ENCODE measurements at regions not wholly inside any gene's neighbourhood (a gene's known extent, or its start where the extent isn't known, plus 50 kb on each side); places are given as distances from the start of the nearest gene placed in this dataset.

DNA sequence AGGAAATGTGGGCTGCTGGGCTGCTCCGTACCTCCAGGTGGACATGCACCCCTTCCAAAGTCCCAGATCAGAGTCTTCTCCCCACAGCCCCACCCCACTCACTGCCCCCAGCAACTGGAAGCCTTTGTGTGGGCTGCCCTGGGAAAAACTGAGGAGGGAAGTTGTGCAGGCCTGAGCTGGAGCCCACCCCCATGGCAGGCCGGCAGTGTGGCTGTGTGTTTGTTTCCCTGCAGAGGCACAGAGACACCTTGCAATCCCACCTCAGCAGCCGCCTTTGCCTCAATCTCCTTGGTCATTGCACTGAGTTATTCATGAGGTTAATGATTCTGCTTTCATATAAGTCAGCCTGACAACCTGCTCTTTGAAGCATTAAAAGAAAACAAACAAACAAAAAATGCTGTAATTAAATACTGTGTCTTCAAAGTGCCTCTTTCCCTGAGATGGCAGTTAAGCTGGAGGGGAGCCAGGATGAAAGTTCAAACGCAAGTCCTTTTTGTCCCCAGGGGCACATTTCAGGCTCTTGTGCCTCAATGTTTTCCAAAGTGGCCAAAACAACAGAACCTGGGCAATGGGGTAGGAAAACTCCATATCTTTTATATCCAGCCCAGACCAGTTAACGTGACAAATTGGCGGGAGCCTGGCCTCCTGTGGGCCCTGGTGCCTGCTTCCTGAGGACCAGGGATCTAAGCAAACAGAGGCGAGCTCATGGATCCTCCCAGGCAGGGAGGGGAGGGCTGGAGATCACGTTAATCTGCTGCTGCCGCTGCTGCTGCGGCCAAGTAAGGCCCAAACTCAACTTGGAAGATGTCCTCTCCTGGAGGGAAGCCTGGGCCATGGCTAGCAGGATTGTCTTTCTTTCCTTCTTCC lies 51.9 kb upstream of the TSPAN11 start:
- H3K4me3 ChIP-seq (ENCODE audit: low read length), result no peak overlapping the region
- TF ChIP-seq, protein P1, sequence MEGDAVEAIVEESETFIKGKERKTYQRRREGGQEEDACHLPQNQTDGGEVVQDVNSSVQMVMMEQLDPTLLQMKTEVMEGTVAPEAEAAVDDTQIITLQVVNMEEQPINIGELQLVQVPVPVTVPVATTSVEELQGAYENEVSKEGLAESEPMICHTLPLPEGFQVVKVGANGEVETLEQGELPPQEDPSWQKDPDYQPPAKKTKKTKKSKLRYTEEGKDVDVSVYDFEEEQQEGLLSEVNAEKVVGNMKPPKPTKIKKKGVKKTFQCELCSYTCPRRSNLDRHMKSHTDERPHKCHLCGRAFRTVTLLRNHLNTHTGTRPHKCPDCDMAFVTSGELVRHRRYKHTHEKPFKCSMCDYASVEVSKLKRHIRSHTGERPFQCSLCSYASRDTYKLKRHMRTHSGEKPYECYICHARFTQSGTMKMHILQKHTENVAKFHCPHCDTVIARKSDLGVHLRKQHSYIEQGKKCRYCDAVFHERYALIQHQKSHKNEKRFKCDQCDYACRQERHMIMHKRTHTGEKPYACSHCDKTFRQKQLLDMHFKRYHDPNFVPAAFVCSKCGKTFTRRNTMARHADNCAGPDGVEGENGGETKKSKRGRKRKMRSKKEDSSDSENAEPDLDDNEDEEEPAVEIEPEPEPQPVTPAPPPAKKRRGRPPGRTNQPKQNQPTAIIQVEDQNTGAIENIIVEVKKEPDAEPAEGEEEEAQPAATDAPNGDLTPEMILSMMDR (conservative IDR thresholded peaks at IDR 0.05; ENCODE audit: low read depth, low read length), result no peak
- no peak for DNase-seq (ENCODE audit: low read depth)

DNA sequence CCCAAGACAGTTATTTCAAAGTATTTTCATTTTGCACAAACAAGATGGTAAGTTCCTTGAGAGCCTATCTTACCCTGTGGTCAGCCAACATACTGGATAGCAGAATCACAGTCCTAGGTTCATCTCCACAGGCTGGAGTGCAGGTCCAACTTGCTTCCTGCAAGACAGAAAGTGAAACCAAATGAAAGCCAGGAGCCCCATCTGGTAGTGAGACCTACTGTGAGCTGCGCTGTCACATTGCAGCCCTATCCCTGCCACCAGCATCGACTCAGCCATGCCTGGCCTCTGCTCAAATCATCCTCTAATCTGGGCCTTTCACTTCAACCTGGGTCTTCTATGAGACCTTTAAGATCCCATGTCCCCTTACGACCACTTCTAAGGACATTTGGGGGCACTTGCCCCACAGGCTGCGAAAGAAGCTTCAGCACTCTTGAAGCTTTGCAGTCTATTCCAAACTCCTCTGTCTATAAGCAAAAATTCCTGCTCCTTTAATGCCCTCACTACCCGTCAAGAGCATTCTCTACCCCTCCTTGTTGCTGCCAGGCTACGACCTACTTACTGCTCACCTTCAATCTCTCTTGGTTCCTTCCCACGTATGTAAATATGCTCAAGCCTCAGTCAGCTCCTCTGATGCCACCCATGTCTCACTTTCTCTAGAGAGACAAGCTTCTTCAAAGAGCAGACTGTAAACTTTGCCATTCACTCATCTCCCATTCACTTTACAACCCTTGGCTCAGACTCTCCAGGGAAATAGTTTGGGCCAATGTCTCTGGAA lies 55.9 kb upstream of the TSPAN11 start:
- no peak for DNase-seq (ENCODE audit: low read depth)
- TF ChIP-seq, protein P1 (conservative IDR thresholded peaks at IDR 0.05; ENCODE audit: low read depth, low read length), result no peak
- H3K4me3 ChIP-seq (ENCODE audit: low read length), result no peak overlapping the region

DNA sequence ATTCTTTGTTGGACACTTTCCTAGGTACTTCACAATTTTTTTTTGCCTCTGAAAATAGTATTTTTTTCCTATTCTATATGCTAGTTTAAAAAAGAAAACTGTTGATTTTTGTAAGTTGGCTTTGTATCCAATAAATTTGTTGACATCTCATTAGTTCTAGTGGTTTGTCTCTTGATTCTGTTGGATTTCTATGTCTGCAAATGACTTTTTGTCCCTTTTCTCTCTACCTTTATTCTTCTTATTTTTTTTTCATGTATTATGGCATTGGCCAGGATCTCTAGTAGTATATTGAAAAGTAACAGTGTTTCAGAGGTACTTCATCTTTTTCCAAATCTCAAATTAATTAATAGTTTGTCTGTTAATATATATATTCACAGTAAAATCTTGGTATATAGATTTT lies 59.1 kb upstream of the TSPAN11 start:
- TF ChIP-seq, protein P1 (conservative IDR thresholded peaks at IDR 0.05; ENCODE audit: low read depth, low read length), result no peak
- no peak for DNase-seq (ENCODE audit: low read depth)
- H3K4me3 ChIP-seq (ENCODE audit: low read length), result no peak overlapping the region

DNA sequence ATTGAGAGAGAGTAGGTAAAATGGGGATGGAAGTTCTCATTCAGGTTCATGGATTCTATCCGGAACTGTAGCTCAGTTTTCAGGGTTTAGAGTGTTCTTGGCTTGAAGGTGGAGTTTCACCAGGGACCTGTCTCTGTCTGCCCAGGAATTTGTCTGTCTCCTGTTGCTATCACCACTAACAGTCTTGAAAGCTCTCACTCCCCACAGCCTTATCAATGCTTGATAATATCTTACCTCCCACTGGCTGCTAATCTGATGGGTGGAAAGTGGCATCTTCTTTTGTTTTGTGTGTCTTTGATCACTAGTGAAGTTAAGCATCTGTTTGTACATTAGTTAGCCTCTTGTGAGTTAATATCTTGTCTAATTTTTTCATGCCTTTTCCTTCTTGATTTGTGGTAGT lies 60.3 kb upstream of the TSPAN11 start:
- DNase-seq (ENCODE audit: low read depth), result no peak
- TF ChIP-seq, protein P1 (conservative IDR thresholded peaks at IDR 0.05; ENCODE audit: low read depth, low read length), result no peak
- no peak overlapping the region for H3K4me3 ChIP-seq (ENCODE audit: low read length)

DNA sequence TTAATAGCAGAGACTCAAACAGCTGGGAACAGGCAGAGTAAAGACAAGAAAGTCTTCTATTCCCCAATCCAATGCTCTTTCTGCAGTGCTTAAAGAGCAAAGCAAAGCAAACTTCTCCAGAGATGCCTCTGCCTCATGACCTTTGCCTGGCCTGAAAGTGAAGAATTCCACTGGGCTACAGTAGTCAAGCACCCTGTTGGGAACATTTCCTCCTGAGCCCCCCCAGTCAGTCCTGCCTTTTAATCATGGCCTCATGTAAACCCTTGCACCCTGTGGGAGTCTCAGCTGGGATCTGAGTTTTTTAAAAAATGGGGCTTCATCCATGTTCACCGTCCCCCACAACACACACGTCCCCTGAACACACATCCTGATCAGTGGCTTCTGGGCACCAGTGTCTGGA lies 62.7 kb upstream of the TSPAN11 start:
- TF ChIP-seq, protein P1 (conservative IDR thresholded peaks at IDR 0.05; ENCODE audit: low read depth, low read length), result no peak
- no peak overlapping the region for H3K4me3 ChIP-seq (ENCODE audit: low read length)
- DNase-seq (ENCODE audit: low read depth), result no peak

DNA sequence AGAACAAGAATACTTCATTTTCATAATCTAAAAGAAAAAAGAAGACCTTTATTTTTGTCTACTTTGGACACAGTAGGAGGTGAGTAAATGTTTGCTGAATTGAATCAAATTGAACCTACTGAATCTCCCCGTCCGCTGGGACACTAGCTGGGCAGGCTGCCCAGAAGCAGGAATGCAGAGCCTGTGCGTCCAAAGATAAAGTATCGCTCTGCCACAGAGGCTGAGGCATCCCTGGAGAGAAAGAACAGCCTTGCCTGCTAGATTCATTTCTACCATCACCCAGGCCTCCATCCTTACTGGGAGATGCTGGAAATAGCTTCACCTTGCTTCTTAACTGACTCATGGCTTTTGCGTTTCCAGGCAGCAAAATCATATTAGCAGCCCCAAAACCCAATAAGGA lies 64.1 kb upstream of the TSPAN11 start:
- TF ChIP-seq, protein P1 (conservative IDR thresholded peaks at IDR 0.05; ENCODE audit: low read depth, low read length), result no peak
- H3K4me3 ChIP-seq (ENCODE audit: low read length), result no peak overlapping the region
- DNase-seq (ENCODE audit: low read depth), result no peak
